HG02798 (cell line): ENCODE measurements at regions not wholly inside any gene's neighbourhood (a gene's known extent, or its start where the extent isn't known, plus 50 kb on each side); places are given as distances from the start of the nearest gene placed in this dataset.
"Not testable (repeated sequence)": the region's sequence is repeated elsewhere in the genome, so short reads cannot be mapped to it uniquely, and the experiment has no call there.

Source experiments
- ATAC-seq: cut with Tn5 transposase; IDR thresholded peaks from one replicate; pipeline ENCODE4 v1.9.1; 2021; ENCODE audit warnings: mild to moderate bottlenecking; ENCODE audit not compliant: unreplicated experiment, poor library complexity

GRCh38 chr3:150270883-150271590 is 137.1 kb upstream of the TSC22D2 start:
- ATAC-seq, result no peak

- ATAC-seq, result not testable (repeated sequence)
Measured at GRCh38 chr3:150270444-150270843, 137.7 kb upstream of the TSC22D2 start.

- no peak for ATAC-seq
Measured at GRCh38 chr3:150269526-150269925, 138.6 kb upstream of the TSC22D2 start.

GRCh38 chr3:150268426-150269391 is 139.4 kb upstream of the TSC22D2 start:
- no peak for ATAC-seq

DNA sequence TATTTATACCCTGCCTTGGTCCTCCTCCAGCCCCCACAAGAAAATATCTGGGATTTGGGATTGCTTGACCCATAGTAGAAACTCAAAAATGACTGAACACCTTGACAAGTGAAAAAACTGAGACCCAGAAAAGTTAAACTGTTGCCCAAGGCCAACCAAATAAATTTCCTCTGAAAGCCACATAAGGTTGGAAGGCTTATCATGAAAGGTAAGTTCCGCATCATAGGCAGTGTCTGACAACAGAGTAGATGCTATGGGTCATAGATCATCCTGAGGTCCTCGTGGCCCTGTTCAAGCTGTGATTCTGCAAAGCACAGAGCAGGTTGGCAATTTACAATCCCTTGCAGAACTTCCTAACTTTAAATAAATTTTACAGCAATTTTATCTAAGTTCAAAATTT is 140.8 kb upstream of the TSC22D2 start:
- no peak for ATAC-seq

DNA sequence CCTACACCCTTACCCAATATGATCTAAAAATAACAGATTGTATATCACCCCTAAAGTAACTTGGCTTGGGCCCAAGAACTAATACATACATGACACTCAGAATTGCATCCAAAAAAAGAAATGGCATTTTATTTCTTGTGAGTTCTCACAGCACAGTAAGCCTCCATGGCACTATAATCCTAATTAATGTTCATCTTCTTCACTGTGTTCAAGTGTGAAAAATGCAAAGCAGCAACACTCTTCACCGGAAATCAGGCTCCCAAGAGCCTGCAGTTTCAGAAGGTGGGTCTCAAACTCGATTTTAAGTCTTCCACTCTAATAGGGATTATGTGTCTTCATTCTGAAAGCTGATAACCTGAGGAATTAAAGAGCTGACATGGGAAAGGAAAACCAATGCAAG is 142.8 kb upstream of the TSC22D2 start:
- ATAC-seq, result no peak

DNA sequence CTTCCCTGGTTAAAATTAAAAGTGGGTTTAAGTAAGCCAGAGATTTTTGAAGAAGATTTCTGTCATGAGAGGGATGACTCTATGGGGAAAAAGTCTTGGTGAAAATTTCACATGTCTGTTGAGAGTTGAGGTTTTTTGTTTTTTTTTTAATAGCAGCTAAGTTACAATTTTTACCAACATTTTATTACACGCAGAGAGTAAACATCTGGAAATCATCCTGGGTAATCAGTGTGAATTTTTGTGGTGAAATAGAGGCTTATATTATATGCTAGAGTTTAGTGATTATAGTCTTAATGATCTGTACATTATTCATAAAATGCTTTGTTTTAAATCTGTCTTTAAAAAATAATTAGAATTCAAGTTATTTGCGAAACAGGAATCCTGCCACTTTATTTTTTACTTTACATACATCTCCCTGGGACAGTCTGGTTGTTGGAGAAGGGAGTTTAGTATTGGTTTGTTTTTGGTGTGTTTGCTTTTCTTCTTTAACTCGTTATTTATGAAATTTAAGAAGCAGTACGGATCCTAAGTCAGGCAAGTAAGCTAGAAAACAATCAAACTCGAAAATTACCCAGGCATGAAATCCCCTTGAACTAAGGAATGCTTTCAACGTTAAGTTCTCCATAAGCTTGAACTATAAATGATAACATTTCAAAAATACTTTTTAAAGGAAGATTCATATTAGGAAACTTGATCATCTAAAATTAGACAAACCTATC is 143.4 kb upstream of the TSC22D2 start:
- ATAC-seq, result no peak

DNA sequence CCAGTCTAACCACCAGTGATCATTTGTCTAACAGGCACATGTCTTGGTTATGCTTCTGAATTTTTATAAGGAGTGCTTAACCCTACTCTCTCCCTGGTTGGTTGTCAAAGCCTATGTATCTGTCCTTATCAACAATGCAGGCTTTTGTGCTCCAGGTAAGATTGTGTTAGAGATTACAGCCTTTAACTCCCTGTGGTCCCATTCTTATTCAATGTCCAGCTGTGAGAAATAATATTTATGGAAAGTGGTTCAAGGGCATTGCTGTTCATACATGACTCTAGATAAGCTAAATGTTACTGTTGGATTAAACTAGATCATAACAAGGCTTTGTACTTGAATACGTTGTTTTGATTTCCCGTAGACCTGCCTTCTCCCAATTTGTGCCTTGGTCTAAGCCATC is 146.1 kb upstream of the TSC22D2 start:
- ATAC-seq, result no peak

GRCh38 chr3:150261418-150261817 is 146.7 kb upstream of the TSC22D2 start:
- no peak for ATAC-seq

- ATAC-seq, result no peak
Measured at GRCh38 chr3:150260398-150260710, 147.7 kb upstream of the TSC22D2 start.

GRCh38 chr3:150259526-150260397 is 148.3 kb upstream of the TSC22D2 start:
- ATAC-seq, result no peak

- ATAC-seq, result no peak
Measured at GRCh38 chr3:150256782-150257181, 151.3 kb upstream of the TSC22D2 start.

DNA sequence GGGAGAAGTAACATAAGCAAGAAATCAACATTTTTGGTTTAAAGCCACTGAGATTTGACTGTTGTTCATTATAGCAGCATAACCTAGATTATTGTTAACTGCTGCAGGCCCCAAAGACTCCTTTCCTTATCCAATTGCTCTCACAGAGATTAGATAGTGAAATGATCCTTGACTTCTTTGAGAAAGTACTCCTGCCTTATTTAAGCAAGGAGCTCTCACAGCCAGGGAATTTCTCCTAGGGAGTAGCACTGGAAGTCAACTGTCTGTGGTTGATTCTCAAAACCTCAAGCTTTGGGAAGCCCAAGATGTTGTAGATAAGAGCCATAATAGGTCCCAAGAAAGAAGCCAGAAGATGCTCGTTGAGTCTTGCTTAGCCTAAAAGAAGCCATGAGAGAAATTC is 151.8 kb upstream of the TSC22D2 start:
- ATAC-seq, result no peak

DNA sequence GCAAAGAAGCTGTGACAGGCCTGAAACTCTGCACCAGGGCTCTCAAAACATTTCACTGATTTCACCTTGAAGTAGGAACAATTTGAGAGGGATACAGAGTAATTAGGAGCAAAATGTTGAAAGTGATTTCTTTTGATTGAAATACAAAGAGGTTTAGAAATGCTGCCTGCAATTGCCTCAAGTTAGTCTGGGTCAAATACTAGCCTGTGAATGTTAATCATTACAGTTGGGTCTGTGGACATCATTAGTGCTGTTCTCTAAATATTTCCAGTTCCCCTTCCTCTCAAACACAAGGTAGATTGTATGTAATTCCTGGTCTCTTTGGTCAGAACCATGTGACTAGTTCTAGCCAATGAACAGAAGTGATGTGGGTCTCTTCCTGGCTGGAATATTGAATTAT is 152.3 kb upstream of the TSC22D2 start:
- ATAC-seq, result no peak

- ATAC-seq, result no peak
Measured at GRCh38 chr3:150255413-150255812, 152.7 kb upstream of the TSC22D2 start.

DNA sequence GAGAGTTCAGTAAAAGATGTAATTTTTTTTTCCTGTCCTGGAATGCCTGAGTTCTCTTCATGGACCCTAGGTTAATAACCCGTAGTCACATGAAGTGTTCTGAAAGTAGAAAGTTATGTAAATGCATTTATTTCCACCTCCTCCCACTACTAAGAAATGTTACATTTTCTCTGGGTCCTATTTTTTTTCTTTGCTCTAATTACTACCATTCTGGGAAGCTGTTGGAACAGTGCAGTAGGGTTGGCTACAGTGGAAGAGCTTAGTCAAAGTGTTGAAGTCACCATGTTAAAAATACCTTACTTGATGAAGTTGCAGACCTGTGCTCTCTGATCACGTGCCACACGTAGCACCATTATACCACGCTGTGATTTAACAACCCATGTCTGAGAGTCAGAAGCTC is 153.8 kb upstream of the TSC22D2 start:
- ATAC-seq, result no peak

DNA sequence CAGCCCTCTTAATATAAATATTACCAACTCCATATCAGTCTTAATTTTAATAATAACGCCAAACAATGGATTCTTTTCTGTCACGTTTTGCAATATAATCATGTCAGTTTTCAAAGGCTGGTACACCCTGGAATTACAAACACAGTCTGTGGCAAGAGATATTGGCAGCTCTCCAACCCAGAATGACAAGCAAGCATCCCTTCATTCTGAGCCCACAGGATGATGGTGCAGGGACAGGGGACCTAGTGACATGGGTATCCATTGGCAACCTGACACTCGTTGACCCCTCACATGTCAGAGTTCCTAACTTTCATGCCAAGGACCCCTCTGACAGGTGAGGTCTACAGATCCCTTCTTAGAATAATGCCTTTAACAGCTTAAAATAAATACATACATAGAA is 154.5 kb upstream of the TSC22D2 start:
- no peak for ATAC-seq

DNA sequence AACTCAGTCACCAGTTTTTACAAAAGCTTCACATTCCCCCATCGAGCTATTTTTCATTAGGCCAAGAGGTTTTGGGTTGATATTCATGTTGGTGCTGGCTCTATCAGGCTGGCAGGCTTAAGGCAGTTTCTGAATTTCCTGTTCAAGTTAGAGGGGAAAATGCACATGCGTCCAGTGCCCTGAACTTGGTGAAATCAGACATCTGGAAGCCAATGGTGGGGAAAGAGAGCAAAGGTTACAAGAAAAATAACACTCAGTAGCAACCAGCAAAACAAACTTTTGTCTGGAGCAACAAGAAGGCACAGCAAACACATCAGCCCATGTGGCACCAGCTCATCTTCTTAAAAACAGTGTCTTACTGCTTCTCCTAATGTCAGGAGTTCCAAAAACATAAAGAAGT is 155.6 kb upstream of the TSC22D2 start:
- ATAC-seq, result no peak

DNA sequence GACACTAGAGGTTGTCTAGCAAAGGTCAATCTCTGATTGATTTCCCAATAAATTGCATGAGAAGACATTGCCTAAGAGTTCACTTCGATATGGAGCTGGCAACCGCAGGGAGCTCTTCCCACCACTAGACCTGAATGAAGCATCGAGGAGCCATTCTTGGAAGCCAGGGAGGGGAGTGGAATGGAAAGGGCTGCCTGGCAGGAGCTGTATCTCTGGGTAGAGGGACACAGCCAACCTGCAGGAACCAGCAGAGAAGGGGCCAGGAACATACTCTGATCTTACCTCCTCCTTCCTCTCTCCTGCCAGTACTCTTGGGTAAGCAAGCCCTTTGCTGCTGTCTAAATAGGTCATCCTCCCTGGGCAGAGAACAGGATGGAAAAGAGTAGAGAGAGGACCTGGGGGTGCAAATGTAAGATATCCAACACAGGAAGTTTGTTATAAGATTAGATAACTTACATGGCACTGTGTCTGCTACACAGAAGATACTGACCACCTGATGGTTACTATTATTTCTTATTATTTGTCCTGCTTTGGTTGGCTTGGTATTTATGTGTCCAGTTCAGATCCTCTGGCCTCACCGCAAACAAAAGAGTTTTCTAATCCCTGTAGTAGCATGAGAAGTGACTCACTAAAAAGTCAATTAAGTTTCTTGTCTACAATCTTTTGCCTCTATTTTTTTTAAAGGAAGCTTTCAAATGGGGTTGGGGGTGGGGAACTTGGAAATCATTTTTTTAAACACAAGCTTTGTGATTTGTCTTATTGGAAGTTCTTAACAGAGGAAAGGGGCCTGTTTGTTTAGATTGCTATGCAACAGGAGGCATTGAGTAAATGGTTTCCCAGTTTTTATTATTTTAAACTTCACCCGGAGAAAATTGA is 156.7 kb upstream of the TSC22D2 start:
- ATAC-seq, result no peak
